ENCODE measurements at regions not wholly inside any gene's neighbourhood (a gene's known extent, or its start where the extent isn't known, plus 50 kb on each side); places are given as distances from the start of the nearest gene placed in this dataset.

GRCh38 chr11:28529046-28529445 is 420.9 kb downstream of the METTL15 start:
- TF ChIP-seq POU6F1 (CRISPR knock-in tag; IDR thresholded peaks at IDR 0.05; ENCODE audit: borderline replicate concordance, low read depth) (no peak), CREB5 (CRISPR knock-in tag; IDR thresholded peaks at IDR 0.05; ENCODE audit: low read depth) (no peak), TOX (CRISPR knock-in tag; IDR thresholded peaks at IDR 0.05; ENCODE audit: borderline replicate concordance) (no peak), ARNTL (CRISPR knock-in tag; IDR thresholded peaks at IDR 0.05; ENCODE audit: borderline replicate concordance, low read depth) (no peak), ESRRG (CRISPR knock-in tag; IDR thresholded peaks at IDR 0.05) (no peak)
